ENCODE measurements at regions not wholly inside any gene's neighbourhood (a gene's known extent, or its start where the extent isn't known, plus 50 kb on each side); places are given as distances from the start of the nearest gene placed in this dataset.
"Not testable (repeated sequence)": the region's sequence is repeated elsewhere in the genome, so short reads cannot be mapped to it uniquely, and the experiment has no call there.

DNA sequence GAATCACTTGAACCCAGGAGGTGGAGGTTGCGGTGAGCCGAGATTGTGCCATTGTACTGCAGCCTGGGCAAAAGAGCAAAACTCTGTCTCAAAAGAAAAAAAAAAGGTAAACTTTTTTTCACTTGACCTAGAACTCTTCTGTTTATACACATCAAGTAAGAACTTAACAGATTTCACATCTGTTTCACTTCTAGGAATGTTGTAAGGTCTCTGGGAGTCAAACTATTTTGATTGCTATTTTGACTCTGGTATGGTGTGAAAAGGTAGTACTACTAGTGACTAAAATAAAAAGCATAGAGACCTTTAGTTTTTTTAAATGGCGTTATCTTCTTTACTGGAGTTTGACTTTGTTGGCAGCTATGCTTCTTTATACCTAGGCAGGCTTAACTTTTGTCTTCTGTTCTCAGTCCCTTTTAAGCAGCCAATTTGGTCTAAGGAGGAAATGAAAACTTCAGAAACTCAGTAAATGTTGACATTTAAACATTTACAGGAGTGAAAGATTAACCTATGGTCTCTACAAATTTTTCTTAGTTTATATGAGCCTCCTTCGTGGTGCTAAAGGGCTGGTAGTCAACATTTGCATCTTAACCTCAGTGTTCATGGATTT is 84.7 kb downstream of the METTL2B start:
- not testable (repeated sequence) for DNase-seq

DNA sequence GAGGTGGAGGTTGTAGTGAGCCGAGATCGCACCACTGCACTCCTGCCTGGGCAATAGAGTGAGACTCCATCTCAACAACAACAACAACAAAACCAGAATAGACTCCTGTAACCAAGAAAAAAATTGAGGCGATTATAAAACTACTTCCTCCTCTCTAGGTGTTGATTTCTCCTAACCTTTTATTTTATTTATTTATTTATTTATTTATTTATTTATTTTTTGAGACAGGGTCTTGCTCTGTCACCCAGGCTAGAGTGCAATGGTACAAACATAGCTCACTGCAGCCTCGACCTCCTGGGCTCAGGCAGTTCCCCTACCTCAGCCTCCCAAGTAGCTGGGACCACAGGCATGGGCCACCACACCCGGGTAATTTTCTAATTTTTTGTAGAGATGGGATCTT is 86.2 kb downstream of the METTL2B start:
- DNase-seq = not testable (repeated sequence)

DNA sequence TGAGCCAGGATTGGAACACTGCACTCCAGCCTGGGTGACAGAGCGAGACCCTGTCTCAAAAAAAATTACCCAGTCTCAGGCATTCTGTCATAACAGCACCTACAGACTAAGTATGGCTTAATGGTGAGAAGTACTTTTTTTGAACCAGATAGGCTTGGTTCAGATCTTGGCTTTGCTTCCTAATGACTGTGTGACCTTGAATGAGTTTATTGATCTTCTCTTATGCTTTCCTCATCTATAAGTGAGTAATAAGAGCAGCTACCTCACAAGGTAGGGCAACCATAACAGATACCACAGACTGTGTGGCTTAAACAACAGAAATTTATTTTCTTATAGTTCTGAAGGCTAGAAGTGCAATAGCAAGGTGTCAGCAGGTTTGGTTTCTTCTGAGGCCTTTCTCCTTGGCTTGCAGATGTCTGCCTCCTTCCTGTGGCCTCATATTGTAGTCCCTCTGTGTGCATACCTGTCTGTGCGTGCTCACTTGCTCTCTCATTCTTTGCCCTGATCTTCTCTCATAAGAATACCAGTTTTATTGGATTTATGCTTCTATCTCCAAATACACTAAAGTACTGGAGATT is 87.7 kb downstream of the METTL2B start:
- DNase-seq = not testable (repeated sequence)

DNA sequence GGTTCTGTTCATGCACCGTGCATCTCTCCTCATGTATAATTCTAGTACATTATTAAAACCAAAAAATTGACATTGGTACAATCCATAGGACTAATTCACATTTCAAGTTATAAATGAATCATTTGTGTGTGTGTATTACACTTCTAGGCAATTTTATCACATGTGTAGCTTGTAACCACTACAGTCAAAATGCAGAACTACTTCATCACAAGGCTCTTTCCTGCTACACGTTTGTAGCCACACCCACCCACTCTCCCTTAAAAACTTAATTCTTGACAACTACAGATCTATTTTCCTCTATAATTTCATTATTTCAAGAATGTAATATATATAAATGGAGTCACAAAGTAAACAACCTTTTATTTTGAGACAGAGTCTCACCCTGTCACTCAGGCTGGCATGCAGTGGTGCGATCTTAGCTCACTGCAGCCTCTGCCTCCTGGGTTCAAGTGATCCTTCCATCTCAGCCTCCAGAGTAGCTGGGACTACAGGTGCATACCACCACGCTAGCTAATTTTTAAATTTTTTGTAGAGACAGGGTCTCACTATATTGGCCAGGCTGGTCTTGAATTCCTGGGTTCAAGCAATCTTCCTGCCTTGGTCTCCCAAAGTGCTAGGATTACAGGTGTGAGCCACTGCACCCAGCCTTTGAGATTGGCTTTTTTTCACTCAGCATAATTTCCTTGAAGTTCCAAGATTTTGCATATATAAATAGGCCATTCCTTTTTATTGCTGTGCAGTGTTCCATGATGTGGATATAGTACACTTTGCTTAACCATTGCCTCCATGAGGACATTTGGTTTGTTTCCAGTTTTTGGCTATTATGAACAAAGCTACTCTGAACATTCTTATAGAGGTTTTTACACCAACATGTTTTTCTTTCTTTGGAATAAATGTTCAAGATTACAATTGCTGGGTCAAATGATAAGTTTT is 88.7 kb downstream of the METTL2B start:
- not testable (repeated sequence) for DNase-seq

DNA sequence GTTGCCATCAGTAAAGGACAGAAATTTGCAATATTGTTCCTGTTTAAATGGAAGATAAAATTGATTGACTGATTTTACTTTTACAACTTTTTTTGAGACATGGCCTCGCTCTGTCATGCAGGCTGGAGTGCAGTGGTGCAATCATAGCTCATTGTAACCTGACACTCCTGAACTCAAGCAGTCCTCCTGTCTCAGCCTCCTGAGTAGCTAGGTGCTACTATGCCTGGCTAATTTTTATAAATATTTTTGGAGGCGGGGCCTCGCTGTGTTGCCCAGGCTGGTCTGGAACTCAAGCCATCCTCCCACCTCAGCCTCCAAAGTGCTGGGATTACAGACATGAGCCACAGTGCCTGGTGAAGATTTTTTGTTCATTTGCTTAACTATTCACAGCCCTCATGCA is 96.8 kb upstream of the GARIN1A start:
- not testable (repeated sequence) for DNase-seq

DNA sequence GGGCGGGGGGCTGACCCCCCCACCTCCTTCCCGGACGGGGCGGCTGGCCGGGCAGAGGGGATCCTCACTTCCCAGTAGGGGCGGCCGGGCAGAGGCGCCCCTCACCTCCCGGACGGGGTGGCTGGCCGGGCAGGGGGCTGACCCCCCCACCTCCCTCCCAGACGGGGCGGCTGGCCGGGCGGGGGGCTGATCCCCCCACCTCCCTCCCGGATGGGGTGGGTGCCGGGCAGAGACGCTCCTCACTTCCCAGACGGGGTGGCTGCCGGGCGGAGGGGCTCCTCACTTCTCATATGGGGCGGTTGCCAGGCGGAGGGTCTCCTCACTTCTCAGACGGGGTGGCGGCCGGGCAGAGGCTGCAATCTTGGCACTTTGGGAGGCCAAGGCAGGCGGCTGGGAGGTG is 95.1 kb upstream of the GARIN1A start:
- DNase-seq = not testable (repeated sequence)

DNA sequence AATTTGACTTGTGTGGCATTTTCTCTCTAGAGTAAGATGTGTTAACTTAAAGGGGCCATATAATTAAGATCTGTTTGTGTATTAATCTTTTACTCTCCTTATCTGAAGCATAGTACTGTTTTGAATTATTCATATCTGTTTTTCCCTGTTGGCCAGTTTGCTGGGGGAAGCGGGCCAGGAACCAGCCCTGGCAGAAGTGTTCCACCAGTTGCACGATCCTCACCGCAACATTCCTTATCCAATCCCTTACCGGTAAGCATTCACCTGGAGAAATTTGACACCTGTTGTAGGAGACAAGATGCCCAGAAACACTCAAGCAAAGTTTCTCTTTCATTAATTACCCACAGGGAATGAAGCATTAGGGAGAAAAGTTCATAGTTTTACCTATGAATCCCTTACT is 92.2 kb upstream of the GARIN1A start:
- not testable (repeated sequence) for DNase-seq

DNA sequence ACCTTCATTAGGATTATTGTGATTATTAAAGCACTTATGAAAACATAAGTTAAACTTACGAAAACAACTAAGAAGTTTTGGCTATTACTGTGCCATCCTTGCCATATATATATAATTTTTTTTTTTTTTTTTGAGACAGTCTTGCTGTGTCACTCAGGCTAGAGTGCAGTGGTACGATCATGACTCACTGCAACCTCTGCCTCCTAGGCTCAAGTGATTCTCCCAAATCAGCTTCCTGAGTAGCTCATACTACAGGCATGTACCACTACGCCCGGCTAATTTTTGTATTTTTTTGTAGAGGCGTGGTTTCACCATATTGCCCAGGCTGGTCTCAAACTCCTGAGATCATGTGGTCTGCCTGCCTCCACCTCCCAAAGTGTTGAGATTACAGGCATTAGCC is 91.0 kb upstream of the GARIN1A start:
- DNase-seq = not testable (repeated sequence)

DNA sequence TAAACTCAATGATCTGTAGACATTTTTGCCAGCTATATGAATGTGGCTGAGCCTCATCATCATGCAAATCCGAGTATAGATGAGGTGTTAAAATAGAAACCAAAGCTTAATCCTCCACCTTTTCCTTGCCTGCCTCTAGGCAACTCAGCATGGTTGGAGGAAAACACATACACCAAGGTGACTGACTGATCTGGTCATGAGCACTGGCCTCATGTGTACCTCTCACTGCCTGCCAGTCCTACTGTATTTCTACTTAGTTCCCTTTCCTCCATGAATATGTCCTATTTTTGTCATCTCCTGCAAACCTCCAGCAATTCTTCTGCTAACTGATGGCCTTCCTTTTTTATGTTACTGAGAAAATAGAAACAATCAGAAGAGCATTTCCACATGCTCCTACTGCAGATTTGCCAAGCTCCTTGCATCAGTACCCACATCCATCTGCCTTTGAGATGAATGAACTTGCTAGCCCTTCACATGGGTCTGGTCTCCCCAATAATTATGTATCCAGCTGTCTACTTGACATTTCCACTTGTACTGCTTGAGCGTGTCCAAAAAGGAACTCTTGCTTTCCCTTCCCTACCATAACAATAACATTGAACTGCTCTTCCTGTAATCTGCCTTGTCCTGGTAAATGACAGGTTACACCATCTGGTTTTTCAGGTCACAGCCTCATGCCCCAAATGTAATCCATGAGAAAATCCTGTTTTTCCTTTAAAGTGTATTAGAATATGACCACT is 90.1 kb upstream of the GARIN1A start:
- DNase-seq = not testable (repeated sequence)

DNA sequence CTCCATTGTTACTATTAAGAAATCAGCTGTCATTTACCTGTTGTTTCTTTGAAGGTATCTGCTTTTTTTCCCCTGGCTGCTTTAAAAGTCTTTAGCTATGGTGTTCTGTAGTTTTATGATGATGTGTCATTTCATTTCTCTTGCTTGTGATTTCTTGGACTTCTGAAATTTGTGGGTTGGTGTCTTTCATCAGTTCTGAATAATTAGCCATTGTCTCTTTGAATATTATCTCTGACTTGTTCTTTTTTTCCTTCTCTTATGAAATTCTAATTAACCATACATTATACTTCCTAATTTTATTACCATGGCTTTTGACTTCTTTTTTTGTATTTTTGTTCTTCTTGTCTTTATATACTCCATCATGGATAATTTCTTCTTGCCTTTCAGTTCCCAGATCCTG is 85.4 kb upstream of the GARIN1A start:
- DNase-seq = not testable (repeated sequence)

DNA sequence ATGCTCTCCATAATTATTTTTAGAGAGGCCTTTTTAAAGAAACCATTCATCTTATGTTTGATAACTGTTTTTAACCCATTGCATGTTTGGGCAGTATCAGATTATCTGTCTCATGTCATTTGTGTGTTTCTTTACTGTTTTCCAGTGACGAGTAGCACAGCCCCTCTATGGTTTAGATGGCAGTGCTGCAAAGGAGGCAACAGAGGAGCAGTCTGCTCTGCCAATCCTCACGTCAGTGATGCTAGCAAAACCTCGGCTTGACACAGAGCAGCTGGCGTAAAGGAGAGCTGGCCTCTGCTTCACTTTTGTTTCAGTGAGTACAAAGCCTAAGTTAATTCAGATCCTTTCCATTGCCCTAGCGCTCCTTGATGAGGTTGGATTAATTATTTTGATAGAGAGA is 80.4 kb upstream of the GARIN1A start:
- DNase-seq = no peak

DNA sequence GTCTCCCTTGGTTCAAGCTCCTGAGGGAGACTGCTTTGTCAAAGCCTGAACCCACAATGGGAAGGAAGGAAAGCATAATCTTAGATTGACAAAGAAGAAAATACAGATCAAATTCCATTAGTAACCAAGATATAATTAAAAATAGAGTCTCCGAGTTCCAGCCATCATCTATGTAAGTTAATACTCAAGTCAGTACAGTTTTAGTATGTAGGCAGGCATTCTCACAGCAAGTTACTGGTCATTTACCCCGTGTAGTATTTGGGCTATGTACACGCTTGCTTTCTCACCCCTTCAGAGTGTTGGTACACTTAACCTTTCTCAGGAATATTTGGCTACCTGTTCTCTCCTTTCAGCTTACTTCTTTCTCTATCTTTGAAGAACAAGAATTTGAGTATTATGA is 79.9 kb upstream of the GARIN1A start:
- DNase-seq = not testable (repeated sequence)

DNA sequence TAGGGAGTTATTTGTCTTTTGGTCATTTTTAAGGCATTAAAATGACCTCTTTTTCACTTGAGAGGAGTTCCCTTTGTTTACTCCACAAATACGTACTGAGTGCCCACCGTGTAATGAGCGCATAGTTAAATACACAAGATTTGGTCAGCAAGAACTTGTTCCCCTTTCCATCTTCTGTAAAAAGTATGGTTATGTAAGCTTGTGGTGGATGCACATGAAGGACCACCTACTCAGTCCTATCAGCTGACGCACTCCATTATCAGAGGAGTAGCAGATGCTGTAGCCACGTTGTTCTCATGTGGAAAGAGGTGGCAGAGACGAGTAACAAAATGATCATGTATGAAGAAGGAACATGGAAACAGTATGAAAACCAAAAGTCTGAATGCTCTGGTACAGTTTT is 78.0 kb upstream of the GARIN1A start:
- DNase-seq = not testable (repeated sequence)

DNA sequence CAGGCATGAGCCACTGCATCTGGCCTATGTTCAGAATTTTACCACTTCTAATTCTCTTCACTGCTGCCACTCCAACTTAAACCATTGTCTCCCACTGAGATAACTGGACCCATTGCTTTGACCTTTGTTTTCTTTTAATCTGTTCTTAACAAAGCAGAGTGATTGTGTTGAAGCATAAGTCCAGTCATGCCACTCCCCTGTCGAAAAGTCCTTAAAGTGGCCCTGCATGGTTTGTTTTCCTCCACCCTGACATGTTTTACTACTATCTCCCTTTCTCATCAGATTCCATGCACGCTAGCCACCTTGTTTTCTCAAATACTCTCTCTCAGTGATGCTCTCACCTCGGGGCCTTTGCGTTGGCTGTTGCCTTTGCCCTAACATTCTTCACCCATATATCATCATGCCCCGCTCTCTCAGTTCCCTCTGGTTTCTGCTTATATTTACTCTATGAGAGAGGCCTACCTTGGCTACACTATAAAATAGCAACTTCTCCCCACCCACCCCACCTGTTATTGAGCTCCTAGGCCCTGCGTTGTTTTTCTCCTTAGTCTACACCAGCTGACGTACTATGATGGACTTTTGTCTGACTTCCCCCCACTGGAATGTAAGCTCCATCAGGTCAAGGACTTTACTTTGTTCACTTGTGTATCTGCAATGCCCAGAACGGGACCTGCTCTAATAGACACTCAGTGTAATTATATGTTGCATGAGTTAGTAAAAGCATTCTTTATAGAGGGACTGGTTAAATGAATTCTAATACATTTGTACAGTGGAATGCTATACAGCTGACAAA is 75.6 kb upstream of the GARIN1A start:
- DNase-seq = not testable (repeated sequence)

DNA sequence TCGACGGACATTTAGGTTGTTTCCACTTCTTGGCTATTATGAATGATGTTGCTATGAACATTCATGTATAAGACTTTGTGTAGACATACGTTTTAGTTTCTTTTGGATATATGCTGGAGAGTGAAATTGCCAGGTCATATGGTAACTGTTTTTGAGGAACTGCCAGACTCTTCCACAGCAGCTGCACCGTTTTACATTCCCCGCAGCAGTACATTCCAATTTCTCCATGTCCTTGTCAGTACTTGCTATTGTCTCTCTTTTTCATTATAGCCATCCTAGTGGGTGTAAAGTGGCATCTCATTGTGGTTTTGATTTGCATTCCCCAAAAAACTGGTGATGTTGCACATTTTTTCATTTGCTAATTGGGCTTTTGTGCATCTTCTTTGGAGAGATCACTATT is 73.1 kb upstream of the GARIN1A start:
- DNase-seq = not testable (repeated sequence)

DNA sequence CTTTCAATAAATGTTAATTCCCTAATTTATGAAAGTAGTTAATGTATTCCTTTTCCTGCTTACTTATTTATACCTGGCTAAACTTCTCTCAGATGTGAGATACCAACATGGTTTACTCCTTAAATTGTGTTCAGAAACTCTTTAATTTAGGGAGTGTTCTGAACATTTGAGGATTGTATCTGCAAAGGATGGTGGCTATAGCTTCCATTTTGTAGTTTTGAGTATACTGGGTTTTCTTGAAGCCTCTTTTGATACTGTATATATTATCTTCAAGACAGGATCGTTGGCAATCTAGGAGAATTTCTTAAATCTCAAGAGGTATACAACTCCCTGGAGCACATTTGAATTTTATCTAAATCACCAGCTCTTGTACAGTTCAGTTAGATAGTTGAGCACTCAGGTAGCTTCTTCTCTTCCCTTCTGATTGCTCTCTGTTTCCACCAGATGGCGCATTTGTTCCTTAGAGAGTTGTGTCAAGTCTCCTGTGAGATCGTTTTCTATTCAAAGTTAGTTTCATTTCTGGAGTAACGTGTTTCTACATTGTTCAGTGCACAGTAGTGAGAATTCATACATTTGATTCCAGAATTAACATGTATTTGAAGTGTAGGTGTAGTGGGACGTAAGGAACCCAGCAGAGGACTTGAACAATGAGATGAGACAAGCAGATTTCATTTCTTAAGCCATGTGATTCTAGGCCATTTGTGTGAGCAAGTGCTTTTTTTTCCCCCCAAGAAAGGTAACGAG is 63.2 kb upstream of the GARIN1A start:
- peak; percentile 34 for DNase-seq

DNA sequence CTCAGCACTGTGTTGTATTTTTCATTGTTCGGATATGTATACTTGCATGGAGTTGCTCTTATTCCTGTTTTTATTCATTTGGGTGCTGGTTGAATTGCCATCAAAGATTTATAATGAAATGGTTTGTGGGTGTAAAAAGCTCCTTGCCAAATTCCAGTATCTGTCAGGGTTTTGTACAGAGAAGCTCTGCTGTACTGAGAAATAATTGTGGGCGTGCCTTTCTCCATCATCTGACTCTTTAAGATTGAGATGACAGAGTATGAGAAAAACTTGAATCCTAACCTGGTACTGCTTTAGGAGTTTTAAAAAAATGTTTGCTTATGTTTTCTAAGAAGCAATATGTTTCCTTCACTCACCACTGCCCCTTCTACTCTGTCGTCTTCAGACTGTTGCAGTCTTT is 58.7 kb upstream of the GARIN1A start:
- not testable (repeated sequence) for DNase-seq

DNA sequence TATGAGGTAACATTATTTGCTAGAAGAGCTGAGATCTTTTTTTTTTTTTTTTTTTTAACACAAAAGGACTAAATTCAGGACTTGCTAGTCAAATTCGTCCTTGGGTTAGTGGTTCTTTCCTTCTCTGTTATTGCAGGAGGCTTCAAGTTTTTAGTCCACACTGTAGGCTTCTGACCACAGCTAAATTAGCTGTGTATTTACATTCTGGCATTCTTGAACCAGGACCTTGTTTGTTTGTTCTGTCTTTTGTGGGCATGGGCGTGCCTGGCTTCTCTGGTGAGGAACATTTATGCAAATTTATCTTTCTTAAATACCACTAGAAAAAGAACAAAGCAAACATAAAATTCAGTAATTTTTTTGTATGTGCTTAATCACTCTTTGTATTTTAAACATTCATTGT is 57.3 kb upstream of the GARIN1A start:
- DNase-seq = not testable (repeated sequence)

DNA sequence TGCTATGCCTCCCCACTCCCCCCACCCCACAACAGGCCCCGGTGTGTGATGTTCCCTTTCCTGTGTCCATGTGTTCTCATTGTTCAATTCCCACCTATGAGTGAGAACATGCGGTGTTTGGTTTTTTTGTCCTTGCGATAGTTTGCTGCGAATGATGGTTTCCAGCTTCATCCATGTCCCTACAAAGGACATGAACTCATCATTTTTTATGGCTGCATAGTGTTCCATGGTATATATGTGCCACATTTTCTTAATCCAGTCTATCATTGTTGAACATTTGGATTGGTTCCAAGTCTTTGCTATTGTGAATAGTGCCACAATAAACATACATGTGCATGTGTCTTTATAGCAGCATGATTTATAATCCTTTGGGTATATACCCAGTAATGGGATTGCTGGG is 55.3 kb upstream of the GARIN1A start:
- DNase-seq = not testable (repeated sequence)
